Skeletal muscle tissue (tissue), 3 donors: ENCODE measurements at regions not wholly inside any gene's neighbourhood (a gene's known extent, or its start where the extent isn't known, plus 50 kb on each side); places are given as distances from the start of the nearest gene placed in this dataset.

Source experiments
- H3K27ac ChIP-seq: one replicate; pipeline ENCODE4 v1.7.0; 2013; ENCODE audit warnings: mild to moderate bottlenecking, low read depth, low read length, inconsistent platforms
- H3K27me3 ChIP-seq, 3 donors: one replicate each; pipeline ENCODE4 v1.7.0; 2013; ENCODE audit warnings: low read length in 3 of 3; ENCODE audit not compliant: control insufficient read depth in 3 of 3, insufficient read depth in 3 of 3
- H3K36me3 ChIP-seq, 3 donors: one replicate each; pipeline ENCODE4 v1.7.0; 2013; ENCODE audit warnings: low read length in 3 of 3; ENCODE audit not compliant: control insufficient read depth in 3 of 3, insufficient read depth in 3 of 3
- H3K4me1 ChIP-seq, 3 donors: one replicate each; pipeline ENCODE4 v1.7.0; 2013; ENCODE audit warnings: low read length in 3 of 3, mild to moderate bottlenecking in 3 of 3; ENCODE audit not compliant: control insufficient read depth in 3 of 3, insufficient read depth in 3 of 3
- H3K4me3 ChIP-seq, 3 donors: one replicate each; pipeline ENCODE4 v1.7.0; 2013; ENCODE audit warnings: low read length in 3 of 3
- H3K9ac ChIP-seq, 3 donors: one replicate each; pipeline ENCODE4 v1.7.0; 2013; ENCODE audit warnings: low read length in 3 of 3, mild to moderate bottlenecking in 3 of 3, moderate library complexity in 2 of 3, low read depth in 1 of 3
- H3K9me3 ChIP-seq, 3 donors: one replicate each; pipeline ENCODE4 v1.7.0; 2013; ENCODE audit warnings: low read length in 3 of 3; ENCODE audit not compliant: control insufficient read depth in 3 of 3
- donor health status: Osteomylitis.

DNA sequence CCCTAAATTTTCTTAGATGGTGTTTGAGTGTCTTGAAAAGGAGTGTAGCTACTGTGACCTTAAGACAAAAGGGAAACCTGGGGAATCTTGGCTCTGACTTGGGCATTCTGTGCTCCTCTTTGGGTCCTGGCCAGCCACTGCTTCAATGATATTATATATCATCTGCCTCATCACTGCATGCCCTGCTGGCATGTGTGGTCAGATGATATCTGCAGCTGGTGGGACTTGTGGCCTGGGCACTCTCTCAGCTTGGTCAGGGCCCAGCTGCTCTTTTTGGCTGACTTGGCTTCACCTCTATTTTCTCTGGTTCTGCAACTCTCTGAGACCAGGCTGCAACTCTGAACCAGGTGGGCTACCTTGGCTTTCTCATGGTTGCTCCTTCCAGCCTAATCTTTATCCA lies 446.1 kb upstream of the RARB start:
- Histone ChIP-seq H3K4me3 (no peak overlapping the region), H3K9ac (no peak overlapping the region), H3K27me3 (no peaks in the 10 kb centered on the region), H3K36me3 (no peaks in the 10 kb centered on the region), H3K4me1 (peaks cover 9 to 10% (median 10%) of the 10 kb centered on the region in 3 donors), H3K27ac (no peak overlapping the region), H3K9me3 (no peaks in the 10 kb centered on the region)

DNA sequence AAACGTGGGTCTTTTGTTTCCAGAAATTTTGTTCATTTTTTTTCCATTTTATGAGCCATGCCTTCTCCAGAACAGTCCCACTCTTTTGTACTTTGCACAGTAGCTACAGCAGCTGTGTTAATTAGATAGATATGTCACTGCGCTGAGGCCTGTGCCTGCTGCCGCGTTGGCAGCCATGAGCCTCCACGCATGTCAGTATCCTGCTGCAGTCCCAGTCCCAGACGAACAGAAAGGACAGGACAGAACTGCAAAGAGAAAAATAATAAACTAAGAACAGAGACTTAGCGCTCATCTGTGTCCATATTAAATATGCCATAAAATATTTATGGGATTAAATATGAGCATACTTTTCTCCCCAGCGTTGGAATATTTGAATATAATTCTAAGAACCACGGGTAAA lies 442.4 kb upstream of the RARB start:
- no peaks in the 10 kb centered on the region for H3K9me3 ChIP-seq
- H3K36me3 ChIP-seq: no peaks in the 10 kb centered on the region
- H3K9ac ChIP-seq: no peak overlapping the region
- H3K27me3 ChIP-seq: no peaks in the 10 kb centered on the region
- H3K4me1 ChIP-seq: peaks cover 9 to 10% (median 10%) of the 10 kb centered on the region in 3 donors
- H3K27ac ChIP-seq: no peak overlapping the region
- H3K4me3 ChIP-seq: no peak overlapping the region

DNA sequence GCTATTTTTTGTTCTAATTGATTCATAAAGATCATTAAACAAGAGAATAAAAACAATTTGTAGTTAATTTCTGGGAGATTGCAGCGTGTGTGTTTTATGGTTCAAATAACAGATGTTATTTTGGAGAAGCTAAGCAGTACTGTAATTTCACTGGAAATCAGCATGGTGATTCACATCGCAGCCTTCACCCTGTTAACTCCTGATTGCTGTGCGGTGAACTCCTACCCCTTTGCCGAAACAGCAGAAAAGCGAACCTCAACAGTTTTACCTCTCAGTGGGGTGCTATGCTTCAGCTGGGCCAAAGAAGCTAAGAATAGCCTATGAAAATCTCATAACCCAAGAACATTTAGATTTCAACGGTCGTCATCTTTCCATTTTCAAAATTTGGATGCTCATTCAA lies 441.5 kb upstream of the RARB start:
- Histone ChIP-seq H3K9me3 (no peaks in the 10 kb centered on the region), H3K9ac (no peak overlapping the region), H3K4me3 (no peak overlapping the region), H3K4me1 (peaks cover 6 to 9% (median 8%) of the 10 kb centered on the region in 3 donors), H3K27me3 (no peaks in the 10 kb centered on the region), H3K27ac (no peak overlapping the region), H3K36me3 (no peaks in the 10 kb centered on the region)

DNA sequence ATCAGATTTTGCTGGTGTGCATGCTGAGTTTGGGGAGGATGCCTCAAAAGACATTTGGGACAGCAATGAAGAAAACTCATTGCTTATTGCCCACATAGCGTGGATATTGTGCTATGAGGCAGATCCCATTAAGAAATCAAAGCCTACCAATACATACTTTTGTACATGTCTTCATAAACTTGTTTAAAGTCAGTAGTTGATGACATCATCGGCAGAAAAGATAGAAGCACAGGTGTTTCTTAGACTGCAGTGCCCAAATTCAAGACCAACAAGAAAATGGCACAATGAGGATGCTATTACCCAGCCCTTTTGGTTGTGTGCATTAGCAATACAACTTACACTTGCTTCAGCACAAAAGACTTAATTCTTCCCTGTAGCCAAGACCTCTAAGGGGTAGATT lies 428.7 kb upstream of the RARB start:
- Histone ChIP-seq H3K4me1 (no peaks in the 10 kb centered on the region), H3K36me3 (no peaks in the 10 kb centered on the region), H3K27me3 (no peaks in the 10 kb centered on the region), H3K4me3 (no peak overlapping the region), H3K9me3 (no peaks in the 10 kb centered on the region), H3K9ac (no peak overlapping the region), H3K27ac (no peak overlapping the region)

DNA sequence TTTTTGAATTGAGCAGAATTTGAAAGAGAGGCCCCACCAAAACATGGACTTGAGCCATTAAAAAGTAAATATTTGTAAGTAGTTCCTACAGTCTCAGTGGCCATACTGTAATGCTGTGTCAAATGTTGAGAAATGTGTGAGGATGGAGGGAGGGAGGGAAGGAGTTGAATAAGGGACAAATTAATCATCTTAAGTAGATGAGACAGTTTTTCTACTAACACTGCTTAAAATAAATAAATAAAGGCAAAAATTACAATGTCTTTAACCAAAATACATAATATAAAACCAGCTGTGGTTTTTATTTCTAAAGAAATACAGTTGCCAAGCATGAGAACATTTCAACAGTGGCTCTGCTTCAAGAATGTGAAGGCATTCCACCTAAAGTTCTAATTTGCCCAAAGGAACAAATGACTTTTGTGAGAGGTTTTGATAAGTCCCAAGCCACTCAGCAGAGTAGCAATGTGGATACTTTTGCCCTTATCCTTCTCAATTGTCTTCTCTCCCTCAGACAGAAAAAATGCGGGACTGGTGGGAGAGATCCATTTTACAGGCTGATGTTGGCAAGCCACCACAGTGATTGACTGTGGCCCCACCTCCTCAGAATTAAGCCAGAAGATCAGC lies 427.0 kb upstream of the RARB start:
- H3K9me3 ChIP-seq: no peaks in the 10 kb centered on the region
- H3K36me3 ChIP-seq: no peaks in the 10 kb centered on the region
- H3K4me3 ChIP-seq: no peak overlapping the region
- no peaks in the 10 kb centered on the region for H3K27me3 ChIP-seq
- no peaks in the 10 kb centered on the region for H3K4me1 ChIP-seq
- H3K27ac ChIP-seq: no peak overlapping the region
- H3K9ac ChIP-seq: no peak overlapping the region

DNA sequence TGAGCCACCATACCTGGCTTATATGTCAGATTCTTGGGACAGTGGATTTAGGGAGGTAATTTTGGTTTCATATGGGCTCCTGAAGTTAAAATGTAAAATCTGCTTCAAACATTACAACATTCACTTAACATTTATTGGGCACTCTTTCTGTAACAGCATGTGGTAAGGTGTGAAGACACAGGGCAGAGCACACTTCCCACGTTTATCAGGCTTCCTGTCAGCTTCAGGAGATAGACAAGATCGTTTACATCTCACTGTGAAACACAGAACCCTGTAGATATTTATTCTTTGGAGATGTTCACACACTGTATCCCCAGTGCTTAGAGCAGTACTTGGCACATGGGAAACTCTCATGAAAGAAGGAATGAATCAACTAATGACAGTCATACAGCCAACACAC lies 426.0 kb upstream of the RARB start:
- no peak overlapping the region for H3K4me3 ChIP-seq
- H3K27ac ChIP-seq: no peak overlapping the region
- H3K36me3 ChIP-seq: no peaks in the 10 kb centered on the region
- no peak overlapping the region for H3K9ac ChIP-seq
- no peaks in the 10 kb centered on the region for H3K27me3 ChIP-seq
- no peaks in the 10 kb centered on the region for H3K4me1 ChIP-seq
- no peaks in the 10 kb centered on the region for H3K9me3 ChIP-seq

DNA sequence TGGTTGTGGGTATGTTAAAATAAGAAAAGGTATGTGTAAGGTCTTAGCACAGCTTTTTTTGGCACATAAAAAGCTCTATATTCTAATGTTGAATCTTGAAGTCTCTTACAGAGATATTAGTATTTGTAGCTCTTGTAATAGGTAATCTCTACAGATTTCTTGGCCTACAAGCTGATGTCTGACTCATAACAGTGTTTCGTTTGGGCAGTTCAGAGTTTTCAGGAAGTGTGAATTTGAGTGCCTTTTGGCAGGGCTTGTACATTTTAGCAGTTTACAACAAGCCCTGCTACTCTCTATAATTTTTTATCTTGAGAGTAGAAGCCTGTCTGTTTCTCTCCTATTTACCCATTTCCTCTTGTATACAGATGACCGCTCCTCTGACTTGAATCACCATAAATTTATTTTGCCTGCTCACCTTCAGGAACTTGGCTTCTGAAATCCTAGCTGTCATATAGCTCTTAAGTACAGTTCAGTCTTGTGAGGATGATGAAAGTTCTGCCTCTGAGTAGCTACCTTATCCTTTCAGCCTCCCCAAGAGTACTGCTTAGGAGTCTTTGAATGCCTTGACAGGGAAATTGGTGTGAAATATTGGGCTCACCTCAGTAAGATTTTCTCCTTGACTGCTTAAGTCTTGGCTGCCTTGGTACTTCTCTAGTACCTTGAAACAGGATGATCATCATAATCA lies 419.9 kb upstream of the RARB start:
- H3K36me3 ChIP-seq: no peaks in the 10 kb centered on the region
- no peaks in the 10 kb centered on the region for H3K27me3 ChIP-seq
- no peak overlapping the region for H3K9ac ChIP-seq
- H3K9me3 ChIP-seq: no peaks in the 10 kb centered on the region
- no peak overlapping the region for H3K27ac ChIP-seq
- H3K4me3 ChIP-seq: no peak overlapping the region
- no peaks in the 10 kb centered on the region for H3K4me1 ChIP-seq

DNA sequence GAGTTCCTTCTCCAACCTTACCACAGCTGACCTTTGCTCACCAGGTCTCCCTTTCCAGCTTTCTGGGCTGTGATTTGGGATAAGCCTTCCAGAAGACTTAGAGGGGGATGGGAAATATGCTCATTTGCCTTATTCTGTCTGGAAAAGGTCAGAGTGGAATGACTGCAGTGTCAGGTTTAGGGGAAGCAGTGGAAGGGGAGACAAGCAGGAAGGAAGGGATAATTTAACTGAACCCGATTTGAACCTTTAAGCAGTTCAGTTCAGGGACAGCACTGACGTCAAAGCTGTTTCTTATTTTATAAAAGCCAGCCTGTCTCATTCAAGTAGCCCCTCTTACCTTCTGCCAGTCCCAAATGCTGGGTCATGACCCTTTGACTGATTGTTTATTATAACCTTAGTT lies 418.4 kb upstream of the RARB start:
- no peak overlapping the region for H3K27ac ChIP-seq
- no peaks in the 10 kb centered on the region for H3K4me1 ChIP-seq
- H3K9ac ChIP-seq: no peak overlapping the region
- H3K36me3 ChIP-seq: no peaks in the 10 kb centered on the region
- no peaks in the 10 kb centered on the region for H3K27me3 ChIP-seq
- no peaks in the 10 kb centered on the region for H3K9me3 ChIP-seq
- no peak overlapping the region for H3K4me3 ChIP-seq

DNA sequence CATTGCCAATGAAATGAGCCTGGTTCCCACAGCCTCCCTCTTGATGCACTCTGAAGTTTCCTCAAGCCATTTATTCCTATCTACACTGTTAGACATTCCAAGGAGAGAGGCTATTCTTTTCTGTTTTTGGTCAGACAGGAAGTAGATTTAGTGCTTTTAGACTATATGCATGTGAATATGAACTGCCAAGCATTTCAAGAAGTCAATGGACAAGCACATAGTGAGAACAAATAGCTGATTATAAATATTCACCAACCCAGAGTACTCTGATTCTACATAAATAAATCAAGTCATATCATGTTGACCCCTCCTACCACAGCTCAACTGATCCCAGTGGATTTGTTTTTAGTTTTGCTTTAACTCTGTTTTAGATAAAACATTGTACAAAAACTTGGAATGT lies 412.5 kb upstream of the RARB start:
- H3K9ac ChIP-seq: no peak overlapping the region
- no peaks in the 10 kb centered on the region for H3K36me3 ChIP-seq
- H3K27me3 ChIP-seq: no peaks in the 10 kb centered on the region
- no peaks in the 10 kb centered on the region for H3K4me1 ChIP-seq
- H3K27ac ChIP-seq: no peak overlapping the region
- H3K9me3 ChIP-seq: no peaks in the 10 kb centered on the region
- H3K4me3 ChIP-seq: no peak overlapping the region

DNA sequence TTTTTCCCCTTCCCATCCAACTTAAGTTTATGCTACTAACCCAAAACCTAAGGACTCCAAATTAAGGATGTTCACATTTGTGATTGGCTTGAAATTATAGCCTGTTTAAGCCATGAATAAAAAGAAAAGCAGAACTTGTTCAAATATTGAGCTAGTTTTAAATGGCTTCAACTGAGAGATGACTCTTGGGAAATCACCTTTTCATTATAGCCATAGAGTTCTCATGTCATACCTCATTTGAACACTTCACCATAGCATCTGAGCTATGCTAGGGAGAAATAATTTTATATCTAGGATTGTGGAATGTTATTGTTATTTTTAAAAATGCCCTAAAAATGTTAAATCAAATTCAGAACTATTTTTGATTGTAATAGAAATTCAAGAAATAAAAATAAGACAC lies 409.2 kb upstream of the RARB start:
- Histone ChIP-seq H3K9me3 (no peaks in the 10 kb centered on the region), H3K27ac (no peak overlapping the region), H3K4me3 (no peak overlapping the region), H3K9ac (no peak overlapping the region), H3K36me3 (no peaks in the 10 kb centered on the region), H3K4me1 (no peaks in the 10 kb centered on the region), H3K27me3 (no peaks in the 10 kb centered on the region)
